Lower leg skin (tissue), 3 donors: ENCODE measurements at regions not wholly inside any gene's neighbourhood (a gene's known extent, or its start where the extent isn't known, plus 50 kb on each side); places are given as distances from the start of the nearest gene placed in this dataset.

Experiments used
- CTCF ChIP-seq, 3 donors: fragments of 450-650 bp; IDR thresholded peaks; one replicate each; pipeline ENCODE4 v1.5.1; 2016; ENCODE audit warnings: antibody characterized with exemption in 3 of 3, mild to moderate bottlenecking in 3 of 3, moderate library complexity in 2 of 3
- POLR2A ChIP-seq, 2 donors: fragments of 450-650 bp; IDR thresholded peaks; one replicate each; pipeline ENCODE4 v1.6.1; 2016 to 2017; ENCODE audit warnings: antibody characterized with exemption in 2 of 2, mild to moderate bottlenecking in 1 of 2, moderate library complexity in 1 of 2

GRCh38 chr5:154576429-154576806 lies 98.4 kb upstream of the HAND1 start:
- TF ChIP-seq CTCF (IDR thresholded peaks at IDR 0.05) = no peak
- no peak for TF ChIP-seq POLR2A (IDR thresholded peaks at IDR 0.05)
